K562 (cell line): ENCODE measurements at regions not wholly inside any gene's neighbourhood (a gene's known extent, or its start where the extent isn't known, plus 50 kb on each side); places are given as distances from the start of the nearest gene placed in this dataset.

Experiments
- BRD4 ChIP-seq: fragments of 200-600 bp; sonication (generic); IDR thresholded peaks from 2 replicates; pipeline ENCODE4 v1.6.1; 2017; ENCODE audit warnings: inconsistent platforms
- CBX5 ChIP-seq: IDR thresholded peaks from 2 replicates; pipeline ENCODE4 v1.6.1; 2014; ENCODE audit warnings: low read depth, borderline replicate concordance
- RFX5 ChIP-seq: IDR thresholded peaks from 2 replicates; pipeline ENCODE4 v1.6.1; 2011; ENCODE audit warnings: low read depth, mild to moderate bottlenecking, improper control_type of control experiment, low read length
- ZC3H4 ChIP-seq: sonication (generic); formaldehyde crosslinking; IDR thresholded peaks from 2 replicates; pipeline ENCODE4 v1.9.0; 2021; ENCODE audit warnings: missing genetic modification reagents, borderline replicate concordance
- ZNF41 ChIP-seq: fragments of 250-450 bp; sonication (Bioruptor Pico); conservative IDR thresholded peaks from 2 replicates; pipeline ENCODE4 v1.4.0; 2020; ENCODE audit warnings: mild to moderate bottlenecking

- TF ChIP-seq CBX5 (no peak), ZNF41 (CRISPR knock-in tag) (no peak), RFX5 (no peak), ZC3H4 (CRISPR knock-in tag) (no peak), BRD4 (no peak)
Measured at GRCh38 chr7:25427721-25428120, 199.4 kb upstream of the NPVF start.
